IMR-90 (cell line): ENCODE measurements at regions not wholly inside any gene's neighbourhood (a gene's known extent, or its start where the extent isn't known, plus 50 kb on each side); places are given as distances from the start of the nearest gene placed in this dataset.

Experiments
- ATAC-seq: fragments of 200-7000 bp; cut with Tn5 transposase; 2 replicates; pipeline ENCODE4 v1.9.1; 2020; ENCODE audit warnings: low read depth, mild to moderate bottlenecking, moderate library complexity
- BruUV-seq: library from RNA; stranded (reverse); fragments of 400-500 nt; replicated peaks from 2 replicates; lab custom pipeline; 2021; lab: Mats Ljungman, UMichigan
- CTCF ChIA-PET: fragments of 300-600 bp; formaldehyde crosslinking; extraction: SDS; loops from one replicate; lab custom pipeline; 2021; ENCODE audit warnings: antibody characterized with exemption; lab: Yijun Ruan, JAX
- POLR2A ChIA-PET: fragments of 300-600 bp; sonication (Branson Sonifier 250); formaldehyde crosslinking; loops from one replicate; lab custom pipeline; 2022; ENCODE audit warnings: antibody characterized with exemption; ENCODE audit not compliant: unreplicated experiment; lab: Charles Lee
- DNase-seq: peaks from one replicate; pipeline ENCODE4 v3.0.0; 2013
- H2AFZ ChIP-seq: replicated peaks from 2 replicates; pipeline ENCODE3; 2013; ENCODE audit warnings: low read length, mild to moderate bottlenecking; ENCODE audit not compliant: poor library complexity
- H2AK5ac ChIP-seq: 2 replicates; pipeline ENCODE4 v1.6.1; 2013; ENCODE audit warnings: low read depth, low read length, inconsistent platforms
- H2AK9ac ChIP-seq: replicated peaks from 2 replicates; pipeline ENCODE3; 2013; ENCODE audit warnings: mild to moderate bottlenecking, low read depth, low read length, moderate library complexity; ENCODE audit not compliant: poor library complexity
- H2BK120ac ChIP-seq: 2 replicates; pipeline ENCODE4 v1.6.1; 2013; ENCODE audit warnings: low read depth, low read length, inconsistent platforms
- H2BK15ac ChIP-seq: 3 replicates; pipeline ENCODE4 v1.6.1; 2013; ENCODE audit warnings: low read depth, low read length, inconsistent platforms
- H2BK20ac ChIP-seq: 2 replicates; pipeline ENCODE4 v1.6.1; 2013; ENCODE audit warnings: low read depth, mild to moderate bottlenecking, inconsistent platforms, low read length, moderate library complexity
- H2BK5ac ChIP-seq: 2 replicates; pipeline ENCODE4 v1.6.1; 2013; ENCODE audit warnings: mild to moderate bottlenecking, low read depth, low read length, inconsistent platforms; ENCODE audit not compliant: poor library complexity, severe bottlenecking
- H3K14ac ChIP-seq: replicated peaks from 2 replicates; pipeline ENCODE4 v1.6.1; 2013; ENCODE audit warnings: low read depth, low read length, inconsistent platforms
- H3K18ac ChIP-seq: 2 replicates; pipeline ENCODE4 v1.6.1; 2013; ENCODE audit warnings: low read depth, low read length, control low read depth
- H3K23ac ChIP-seq: 2 replicates; pipeline ENCODE4 v1.6.1; 2013; ENCODE audit warnings: low read depth, low read length, inconsistent platforms
- H3K27ac ChIP-seq: 2 replicates; pipeline ENCODE4 v1.5.1; 2013; ENCODE audit warnings: mild to moderate bottlenecking, control low read depth, low read length; ENCODE audit not compliant: insufficient read depth
- H3K27me3 ChIP-seq: 2 replicates; pipeline ENCODE4 v1.6.1; 2013; ENCODE audit warnings: low read length; ENCODE audit not compliant: control insufficient read depth, insufficient read depth
- H3K36me3 ChIP-seq: 2 replicates; pipeline ENCODE4 v1.6.1; 2013; ENCODE audit warnings: low read length, mixed read lengths; ENCODE audit not compliant: control insufficient read depth, insufficient read depth
- H3K4ac ChIP-seq: 2 replicates; pipeline ENCODE4 v1.6.1; 2013; ENCODE audit warnings: low read depth, low read length, inconsistent platforms
- H3K4me1 ChIP-seq: 2 replicates; pipeline ENCODE4 v1.6.1; 2013; ENCODE audit warnings: low read length, mixed read lengths; ENCODE audit not compliant: control insufficient read depth, insufficient read depth
- H3K4me2 ChIP-seq: 2 replicates; pipeline ENCODE4 v1.6.1; 2013; ENCODE audit warnings: low read depth, mild to moderate bottlenecking, control low read depth, low read length, moderate library complexity
- H3K4me3 ChIP-seq: 2 replicates; pipeline ENCODE4 v1.5.1; 2013; ENCODE audit warnings: low read depth, mild to moderate bottlenecking, control low read depth, low read length, moderate library complexity; ENCODE audit not compliant: insufficient read depth
- H3K56ac ChIP-seq: 2 replicates; pipeline ENCODE4 v1.6.1; 2013; ENCODE audit warnings: low read length, inconsistent platforms; ENCODE audit not compliant: insufficient read depth; ENCODE audit errors: extremely low read depth
- H3K79me1 ChIP-seq, 2 experiments: 2 replicates each; pipeline ENCODE4 v1.6.1; 2013; ENCODE audit warnings: low read length in 2 of 2, inconsistent platforms in 1 of 2, low read depth in 1 of 2
- H3K9ac ChIP-seq: 2 replicates; pipeline ENCODE4 v1.6.1; 2013; ENCODE audit warnings: low read depth, low read length, control low read depth
- H3K9me1 ChIP-seq: 2 replicates; pipeline ENCODE4 v1.6.1; 2013; ENCODE audit warnings: low read length, inconsistent platforms; ENCODE audit not compliant: insufficient read depth
- H3K9me3 ChIP-seq: 2 replicates; pipeline ENCODE4 v1.6.1; 2013; ENCODE audit warnings: low read length; ENCODE audit not compliant: control insufficient read depth, insufficient read depth
- H4K20me1 ChIP-seq: 2 replicates; pipeline ENCODE4 v1.6.1; 2013; ENCODE audit warnings: low read length, inconsistent platforms; ENCODE audit not compliant: insufficient read depth
- H4K5ac ChIP-seq: 2 replicates; pipeline ENCODE4 v1.6.1; 2013; ENCODE audit warnings: mild to moderate bottlenecking, low read depth, low read length, control low read depth
- H4K8ac ChIP-seq, 2 experiments: 2 replicates each; pipeline ENCODE4 v1.6.1; 2013; ENCODE audit warnings: low read depth in 2 of 2, low read length in 2 of 2, control low read depth in 1 of 2, inconsistent platforms in 1 of 2
- H4K91ac ChIP-seq: 2 replicates; pipeline ENCODE4 v1.6.1; 2013; ENCODE audit warnings: low read depth, low read length, inconsistent platforms; ENCODE audit not compliant: insufficient read depth
- CHD1 ChIP-seq: IDR thresholded peaks from 2 replicates; pipeline ENCODE4 v1.6.1; 2012; ENCODE audit warnings: low read depth, low read length, improper control_type of control experiment
- RCOR1 ChIP-seq: IDR thresholded peaks from 2 replicates; pipeline ENCODE4 v1.6.1; 2012; ENCODE audit warnings: mild to moderate bottlenecking, low read length, improper control_type of control experiment; ENCODE audit not compliant: insufficient replicate concordance
- RFX5 ChIP-seq: IDR thresholded peaks from 2 replicates; pipeline ENCODE4 v1.8.0; 2012; ENCODE audit warnings: low read depth, mild to moderate bottlenecking, low read length, moderate library complexity
- WGBS, 2 experiments: methylation state at CpG; one replicate each; pipeline versions ENCODE4 v1.1.5 to v1.1.7; 2013; ENCODE audit warnings: missing lambda C conversion rate in 2 of 2; ENCODE audit not compliant: insufficient read length in 1 of 2; ENCODE audit errors: extremely low coverage in 2 of 2; 5-methylcytosine and 5-hydroxymethylcytosine counted together
- dilution Hi-C: fragments of 300-500 bp; cut with HindIII; formaldehyde crosslinking; loops from one replicate; pipeline ENCODE4 v1.14.3; 2018; ENCODE audit warnings: low sequenced_read_pairs; ENCODE audit not compliant: unreplicated experiment
- in situ Hi-C: fragments of 300-500 bp; cut with MboI; formaldehyde crosslinking; loops from 3 replicates; pipeline ENCODE4 v1.14.3; 2019; ENCODE audit warnings: low sequenced_read_pairs, inconsistent platforms, mixed read lengths
- intact Hi-C: fragments of 100-400 bp; cut with micrococcal nuclease; formaldehyde crosslinking; loops from 2 replicates; pipeline ENCODE4 v1.10.0; 2022
- TF ChIP-seq, protein P1 (sequence below): conservative IDR thresholded peaks from 2 replicates; pipeline ENCODE4 v1.5.1; 2012; ENCODE audit warnings: mild to moderate bottlenecking, low read depth, low read length, improper control_type of control experiment

- no peak overlapping the region for H4K91ac ChIP-seq
- in situ Hi-C loops, result no loop called here
- H3K4me1 ChIP-seq, result no peaks in the 10 kb centered on the region
- no peaks in the 10 kb centered on the region for H3K36me3 ChIP-seq
- no peak overlapping the region for H4K8ac ChIP-seq
- intact Hi-C loops, result no loop called here
- H4K20me1 ChIP-seq, result no peaks in the 10 kb centered on the region
- H3K14ac ChIP-seq, result no peak overlapping the region
- H3K56ac ChIP-seq, result no peak overlapping the region
- DNase-seq (no peak), ATAC-seq (no peak)
- no peak overlapping the region for H4K5ac ChIP-seq
- no peaks in the 10 kb centered on the region for H3K9me1 ChIP-seq
- no TSS peak for BruUV-seq
- H3K79me1 ChIP-seq, result no peaks in the 10 kb centered on the region
- H2BK120ac ChIP-seq, result no peak overlapping the region
- no peak overlapping the region for H3K4me2 ChIP-seq
- H2AFZ ChIP-seq, result no peak overlapping the region
- H3K27me3 ChIP-seq, result no peaks in the 10 kb centered on the region; the same call in 1 of the 2 replicates
- no peak overlapping the region for H3K4me3 ChIP-seq
- ChIA-PET CTCF (no interaction called here), POLR2A (no interaction called here)
- H3K27ac ChIP-seq, result no peak overlapping the region
- H3K4ac ChIP-seq, result no peak overlapping the region
- no peak overlapping the region for H3K18ac ChIP-seq
- no peak overlapping the region for H3K23ac ChIP-seq
- 60% methylated on average over 1 of the region's 2 CpGs; no CpG with 5 or more reads in 1 of the 2 experiments for WGBS, 2 experiments
- no peak overlapping the region for H2BK15ac ChIP-seq
- H3K9ac ChIP-seq, result no peak overlapping the region
- H2BK5ac ChIP-seq, result no peak overlapping the region
- no peaks in the 10 kb centered on the region for H3K9me3 ChIP-seq
- H2BK20ac ChIP-seq, result no peak overlapping the region
- no peak overlapping the region for H2AK9ac ChIP-seq
- dilution Hi-C loops, result no loop called here
- TF ChIP-seq RCOR1 (no peak), RFX5 (no peak), CHD1 (no peak)
- TF ChIP-seq, protein P1, sequence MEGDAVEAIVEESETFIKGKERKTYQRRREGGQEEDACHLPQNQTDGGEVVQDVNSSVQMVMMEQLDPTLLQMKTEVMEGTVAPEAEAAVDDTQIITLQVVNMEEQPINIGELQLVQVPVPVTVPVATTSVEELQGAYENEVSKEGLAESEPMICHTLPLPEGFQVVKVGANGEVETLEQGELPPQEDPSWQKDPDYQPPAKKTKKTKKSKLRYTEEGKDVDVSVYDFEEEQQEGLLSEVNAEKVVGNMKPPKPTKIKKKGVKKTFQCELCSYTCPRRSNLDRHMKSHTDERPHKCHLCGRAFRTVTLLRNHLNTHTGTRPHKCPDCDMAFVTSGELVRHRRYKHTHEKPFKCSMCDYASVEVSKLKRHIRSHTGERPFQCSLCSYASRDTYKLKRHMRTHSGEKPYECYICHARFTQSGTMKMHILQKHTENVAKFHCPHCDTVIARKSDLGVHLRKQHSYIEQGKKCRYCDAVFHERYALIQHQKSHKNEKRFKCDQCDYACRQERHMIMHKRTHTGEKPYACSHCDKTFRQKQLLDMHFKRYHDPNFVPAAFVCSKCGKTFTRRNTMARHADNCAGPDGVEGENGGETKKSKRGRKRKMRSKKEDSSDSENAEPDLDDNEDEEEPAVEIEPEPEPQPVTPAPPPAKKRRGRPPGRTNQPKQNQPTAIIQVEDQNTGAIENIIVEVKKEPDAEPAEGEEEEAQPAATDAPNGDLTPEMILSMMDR, result no peak
- no peak overlapping the region for H2AK5ac ChIP-seq
These were observed 108.0 kb upstream of the METAP2 start for GRCh38 chr12:95365912-95366311.
